Endothelial cell of umbilical vein (primary cell): ENCODE measurements at regions not wholly inside any gene's neighbourhood (a gene's known extent, or its start where the extent isn't known, plus 50 kb on each side); places are given as distances from the start of the nearest gene placed in this dataset.

Experiments
- BruUV-seq: library from RNA; stranded (reverse); fragments of 400-500 nt; replicated peaks from 2 replicates; lab custom pipeline; 2021; lab: Mats Ljungman, UMichigan
- CTCF ChIA-PET: fragments of 300-600, 350-600 bp; sonication (Branson Sonifier 250); formaldehyde crosslinking; loops from one replicate; lab custom pipeline; 2021; ENCODE audit warnings: antibody characterized with exemption, inconsistent platforms; lab: Charles Lee
- POLR2A ChIA-PET: fragments of 300-600, 350-600 bp; sonication (Branson Sonifier 250); formaldehyde crosslinking; loops from one replicate; lab custom pipeline; 2021; ENCODE audit warnings: antibody characterized with exemption, inconsistent platforms; lab: Charles Lee
- DNase-seq: peaks from one replicate; pipeline ENCODE4 v3.0.0-alpha.2; 2011; ENCODE audit warnings: low read depth, low spot score
- FAIRE-seq: peaks from 2 replicates; lab custom pipeline; 2011; peaks lifted over from hg19 to GRCh38; lab: Jason Lieb, UNC
- H2AFZ ChIP-seq: 2 replicates; pipeline ENCODE4 v1.6.0; 2012; ENCODE audit warnings: low read depth, low read length, control low read depth, inconsistent platforms
- H3K27ac ChIP-seq: 2 replicates; pipeline ENCODE4 v1.5.1; 2011; ENCODE audit warnings: low read depth, mild to moderate bottlenecking, control low read depth, low read length, moderate library complexity; ENCODE audit not compliant: insufficient read depth
- H3K27me3 ChIP-seq, 2 experiments: 2 replicates each; pipeline versions ENCODE4 v1.6.0 to v1.6.1; 2011; ENCODE audit warnings: low read length in 2 of 2, mixed read lengths in 1 of 2; ENCODE audit not compliant: control insufficient read depth in 2 of 2, insufficient read depth in 2 of 2
- H3K36me3 ChIP-seq, 2 experiments: 2 replicates in 1 of 2; 3 replicates in 1 of 2; pipeline ENCODE4 v1.5.1; 2011; ENCODE audit warnings: low read length in 2 of 2, mild to moderate bottlenecking in 1 of 2, moderate library complexity in 1 of 2; ENCODE audit not compliant: control insufficient read depth in 2 of 2, insufficient read depth in 2 of 2; ENCODE audit errors: extremely low read depth in 1 of 2
- H3K4me1 ChIP-seq: 3 replicates; pipeline ENCODE4 v1.5.1; 2011; ENCODE audit warnings: mild to moderate bottlenecking, low read length; ENCODE audit not compliant: control insufficient read depth, insufficient read depth; ENCODE audit errors: extremely low read depth
- H3K4me2 ChIP-seq: 2 replicates; pipeline ENCODE4 v1.6.1; 2011; ENCODE audit warnings: low read length, control low read depth, mixed read lengths; ENCODE audit not compliant: insufficient read depth
- H3K4me3 ChIP-seq, 3 experiments: fragments of 200-600 bp in 1 of 3; sonication (generic), shearing (Covaris generic) in 1 of 3; replicated peaks in 1 of 3; 2 replicates each; pipeline ENCODE4 v1.5.1; 2011 to 2016; ENCODE audit warnings: control low read depth in 3 of 3, low read length in 3 of 3, mild to moderate bottlenecking in 2 of 3, inconsistent platforms in 1 of 3, low read depth in 1 of 3, moderate library complexity in 1 of 3; ENCODE audit not compliant: insufficient read depth in 1 of 3
- H3K79me2 ChIP-seq: 2 replicates; pipeline ENCODE4 v1.6.0; 2012; ENCODE audit warnings: low read length, inconsistent platforms; ENCODE audit not compliant: control insufficient read depth, insufficient read depth
- H3K9ac ChIP-seq: replicated peaks from 2 replicates; pipeline ENCODE3; 2011; ENCODE audit warnings: low read length, control low read depth; ENCODE audit not compliant: insufficient read depth; ENCODE audit errors: extremely low read depth
- H3K9me1 ChIP-seq: replicated peaks from 3 replicates; pipeline ENCODE4 v1.6.0; 2011; ENCODE audit warnings: mild to moderate bottlenecking, low read length; ENCODE audit not compliant: control insufficient read depth, insufficient read depth; ENCODE audit errors: extremely low read depth
- H3K9me3 ChIP-seq: replicated peaks from 2 replicates; pipeline ENCODE4 v1.5.1; 2012; ENCODE audit warnings: low read length, inconsistent platforms; ENCODE audit not compliant: control insufficient read depth, insufficient read depth
- H4K20me1 ChIP-seq: replicated peaks from 2 replicates; pipeline ENCODE3; 2011; ENCODE audit warnings: mild to moderate bottlenecking, low read length; ENCODE audit not compliant: control insufficient read depth, insufficient read depth; ENCODE audit errors: extremely low read depth
- CTCF ChIP-seq, 2 donors: IDR thresholded peaks; 1 replicate in 1 of 2; 2 replicates in 1 of 2; pipeline ENCODE4 v1.5.1; 2011; ENCODE audit warnings: low read length in 2 of 2, mild to moderate bottlenecking in 2 of 2, moderate library complexity in 2 of 2, control low read depth in 1 of 2, inconsistent platforms in 1 of 2, low read depth in 1 of 2; ENCODE audit not compliant: insufficient read depth in 1 of 2; ENCODE audit errors: extremely low read depth in 1 of 2
- EZH2 ChIP-seq: IDR thresholded peaks from 2 replicates; pipeline ENCODE4 v1.6.1; 2012; ENCODE audit warnings: borderline replicate concordance, low read depth, mild to moderate bottlenecking, moderate library complexity, low read length, inconsistent platforms; ENCODE audit not compliant: severe bottlenecking
- FOS ChIP-seq: IDR thresholded peaks from 2 replicates; pipeline ENCODE4 v1.6.1; 2011; ENCODE audit warnings: mild to moderate bottlenecking, low read length, moderate library complexity, borderline replicate concordance; ENCODE audit not compliant: insufficient read depth
- GATA2 ChIP-seq: IDR thresholded peaks from 2 replicates; pipeline ENCODE4 v1.7.0; 2011; ENCODE audit warnings: low read depth, mild to moderate bottlenecking, moderate library complexity, mixed read lengths, low read length; ENCODE audit not compliant: insufficient read length, insufficient read depth
- JUN ChIP-seq: IDR thresholded peaks from 2 replicates; pipeline ENCODE4 v1.6.1; 2011; ENCODE audit warnings: borderline replicate concordance, low read depth; ENCODE audit not compliant: insufficient read length, insufficient read depth
- MYC ChIP-seq: IDR thresholded peaks from one replicate; pipeline ENCODE4 v1.6.1; 2011; ENCODE audit warnings: mild to moderate bottlenecking, low read depth, low read length
- POLR2A ChIP-seq: IDR thresholded peaks from 2 replicates; pipeline ENCODE4 v1.6.1; 2012; ENCODE audit warnings: low read depth, mild to moderate bottlenecking, control low read depth, low read length
- POLR2AphosphoS5 ChIP-seq: IDR thresholded peaks from 2 replicates; pipeline ENCODE4 v1.6.1; 2012; ENCODE audit warnings: low read depth, mild to moderate bottlenecking, control low read depth, low read length, moderate library complexity; ENCODE audit not compliant: insufficient read depth
- dilution Hi-C: fragments of 300-500 bp; cut with MboI; formaldehyde crosslinking; loops from one replicate; pipeline ENCODE4 v1.15.0; 2019; ENCODE audit warnings: low sequenced_read_pairs; ENCODE audit not compliant: extremely low pct_ligation_motif_present
- intact Hi-C: fragments of 100-400 bp; cut with micrococcal nuclease; formaldehyde crosslinking; loops from one replicate; pipeline ENCODE4 v1.10.0; 2022
- TF ChIP-seq, protein P1 (sequence below): IDR thresholded peaks from 2 replicates; pipeline ENCODE4 v1.6.1; 2011; ENCODE audit not compliant: insufficient read depth, insufficient read length

DNA sequence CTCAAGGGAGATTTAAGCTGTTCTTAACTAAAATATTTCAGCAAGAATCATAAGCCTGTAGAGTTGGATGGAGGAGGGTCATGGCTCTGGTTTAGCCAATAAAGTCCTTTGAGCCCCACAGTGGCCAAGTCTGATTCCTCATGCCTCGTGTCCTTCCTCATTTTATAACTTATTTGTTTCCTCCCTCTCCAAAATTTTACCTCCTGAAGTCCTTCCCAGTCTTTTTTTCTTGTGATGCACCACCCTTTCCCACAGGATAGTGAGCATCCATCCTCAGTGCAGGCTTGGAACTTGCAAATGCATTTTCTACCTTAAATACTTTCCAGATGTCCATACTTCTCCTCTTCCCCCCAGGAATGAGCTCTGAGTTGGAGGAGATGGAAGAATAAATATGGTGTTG, 162.7 kb upstream of the AGTR1 start:
- dilution Hi-C loops, result no loop called here

GRCh38 chr3:148540266-148540665, 157.4 kb upstream of the AGTR1 start:
- ChIA-PET CTCF (interaction anchor here (1.2 kb wide), 1 partner anchor 8 kb away, joined by 3 read pairs; no protein-coding TSS in a partner anchor), POLR2A (no interaction called here)
- intact Hi-C loops, result no loop called here
- no peak overlapping the region for H3K4me3 ChIP-seq
- FAIRE-seq (no peak), DNase-seq (no peak)
- H3K9me1 ChIP-seq, result no peaks in the 10 kb centered on the region
- no peaks in the 10 kb centered on the region for H4K20me1 ChIP-seq
- no peaks in the 10 kb centered on the region for H3K9me3 ChIP-seq
- no peaks in the 10 kb centered on the region for H3K27me3 ChIP-seq
- no peaks in the 10 kb centered on the region for H3K4me1 ChIP-seq
- no peaks in the 10 kb centered on the region for H3K79me2 ChIP-seq
- H3K27ac ChIP-seq, result no peak overlapping the region
- no TSS peak for BruUV-seq
- no peaks in the 10 kb centered on the region for H3K36me3 ChIP-seq
- H2AFZ ChIP-seq, result no peak overlapping the region
- dilution Hi-C loops, result no loop called here
- no peak for TF ChIP-seq EZH2
- TF ChIP-seq CTCF (IDR thresholded peaks at IDR 0.05; ENCODE audit: extremely low read depth in 1 of 2, insufficient read depth in 1 of 2, low read depth in 1 of 2, low read length in 2 of 2), result no peak
- TF ChIP-seq JUN, result no peak
- TF ChIP-seq FOS, result no peak
- no peak for TF ChIP-seq MYC
- no peak for TF ChIP-seq POLR2A
- TF ChIP-seq POLR2AphosphoS5, result no peak
- TF ChIP-seq, protein P1, sequence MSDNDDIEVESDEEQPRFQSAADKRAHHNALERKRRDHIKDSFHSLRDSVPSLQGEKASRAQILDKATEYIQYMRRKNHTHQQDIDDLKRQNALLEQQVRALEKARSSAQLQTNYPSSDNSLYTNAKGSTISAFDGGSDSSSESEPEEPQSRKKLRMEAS, result no peak
- TF ChIP-seq GATA2, result no peak
- no peak overlapping the region for H3K9ac ChIP-seq
- no peak overlapping the region for H3K4me2 ChIP-seq

More for the DNA sequence above, 162.7 kb upstream of the AGTR1 start:
- no peak overlapping the region for H3K9ac ChIP-seq
- H3K27me3 ChIP-seq, result no peaks in the 10 kb centered on the region
- no peaks in the 10 kb centered on the region for H4K20me1 ChIP-seq
- DNase-seq, result no peak
- TF ChIP-seq JUN, result no peak
- no peak for TF ChIP-seq POLR2AphosphoS5
- no peak for TF ChIP-seq EZH2
- no peak overlapping the region for H3K4me2 ChIP-seq
- no peaks in the 10 kb centered on the region for H3K9me3 ChIP-seq
- FAIRE-seq, result no peak
- no peaks in the 10 kb centered on the region for H3K36me3 ChIP-seq
- H3K4me3 ChIP-seq, result no peak overlapping the region
- no TSS peak for BruUV-seq
- no peak overlapping the region for H3K27ac ChIP-seq
- CTCF ChIA-PET, result no interaction called here
- POLR2A ChIA-PET, result no interaction called here
- H3K79me2 ChIP-seq, result no peaks in the 10 kb centered on the region
- H3K4me1 ChIP-seq, result no peaks in the 10 kb centered on the region
- no peaks in the 10 kb centered on the region for H3K9me1 ChIP-seq
- no peak overlapping the region for H2AFZ ChIP-seq
- intact Hi-C loops, result no loop called here
